DND-41 (cell line): ENCODE measurements at regions not wholly inside any gene's neighbourhood (a gene's known extent, or its start where the extent isn't known, plus 50 kb on each side); places are given as distances from the start of the nearest gene placed in this dataset.

Source experiments
- CTCF ChIP-seq: IDR thresholded peaks from 2 replicates; pipeline ENCODE4 v1.5.1; 2012; ENCODE audit warnings: borderline replicate concordance, low read length, moderate library complexity, mild to moderate bottlenecking; ENCODE audit not compliant: poor library complexity, severe bottlenecking; ENCODE audit errors: extremely low read depth
- EZH2 ChIP-seq: IDR thresholded peaks from 3 replicates; pipeline ENCODE4 v1.6.1; 2012; ENCODE audit warnings: borderline replicate concordance, low read depth, mild to moderate bottlenecking, moderate library complexity, low read length, inconsistent platforms; ENCODE audit not compliant: severe bottlenecking

GRCh38 chr7:123282181-123282580 lies 82.4 kb upstream of the SLC13A1 start:
- TF ChIP-seq CTCF, result no peak
- TF ChIP-seq EZH2, result no peak
